Neural progenitor cell (in vitro differentiated cells): ENCODE measurements at regions not wholly inside any gene's neighbourhood (a gene's known extent, or its start where the extent isn't known, plus 50 kb on each side); places are given as distances from the start of the nearest gene placed in this dataset.

Source experiments
- CTCF ChIP-seq: fragments of 200-600 bp; sonication (generic); IDR thresholded peaks from 2 replicates; pipeline ENCODE4 v1.5.1; 2017; ENCODE audit warnings: antibody characterized with exemption, mild to moderate bottlenecking
- EZH2phosphoT487 ChIP-seq: fragments of 200-600 bp; sonication (generic); IDR thresholded peaks from 2 replicates; pipeline ENCODE4 v1.6.1; 2017; ENCODE audit warnings: antibody characterized with exemption

- TF ChIP-seq CTCF (no peak), EZH2phosphoT487 (no peak)
These were observed 265.4 kb upstream of the MAF start for GRCh38 chr16:79865918-79866317.
